ENCODE measurements at regions not wholly inside any gene's neighbourhood (a gene's known extent, or its start where the extent isn't known, plus 50 kb on each side); places are given as distances from the start of the nearest gene placed in this dataset.

DNA sequence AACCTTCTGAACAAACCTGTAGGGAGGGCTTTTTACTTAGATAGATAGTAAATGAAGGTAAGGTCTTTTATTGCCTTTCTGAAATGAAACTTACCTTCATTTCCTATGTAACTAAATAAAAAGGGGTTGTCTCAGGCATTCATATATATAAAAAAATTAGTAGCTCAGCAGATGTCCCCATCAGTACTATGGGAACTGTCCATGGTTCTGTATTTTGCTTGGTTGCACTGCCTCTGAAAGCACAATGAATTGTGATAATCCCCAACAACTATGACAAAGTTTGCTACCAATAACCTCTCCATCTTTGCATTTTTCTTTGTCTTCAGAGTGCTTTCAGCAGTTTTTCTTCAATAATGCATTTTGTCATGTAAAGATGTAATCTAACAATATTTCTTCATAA is 222.4 kb downstream of the SLIT2 start:
- H3K9ac ChIP-seq (ENCODE audit: low read depth, low read length) = no peak overlapping the region
- no peaks in the 10 kb centered on the region for H3K4me1 ChIP-seq (ENCODE audit: insufficient read depth, low read length)
- no peak overlapping the region for H2AFZ ChIP-seq (ENCODE audit: low read depth, low read length)
- DNase-seq (no peak), ATAC-seq (ENCODE audit: insufficient read depth, low read depth) (peak; percentile 44; the same call in 1 of the 3 replicates)
- no peaks in the 10 kb centered on the region for H4K20me1 ChIP-seq (ENCODE audit: insufficient read depth, low read length)
- TF ChIP-seq EZH2 (IDR thresholded peaks at IDR 0.05; ENCODE audit: borderline replicate concordance, low read depth, low read length, severe bottlenecking) = no peak
- TF ChIP-seq, protein P1, sequence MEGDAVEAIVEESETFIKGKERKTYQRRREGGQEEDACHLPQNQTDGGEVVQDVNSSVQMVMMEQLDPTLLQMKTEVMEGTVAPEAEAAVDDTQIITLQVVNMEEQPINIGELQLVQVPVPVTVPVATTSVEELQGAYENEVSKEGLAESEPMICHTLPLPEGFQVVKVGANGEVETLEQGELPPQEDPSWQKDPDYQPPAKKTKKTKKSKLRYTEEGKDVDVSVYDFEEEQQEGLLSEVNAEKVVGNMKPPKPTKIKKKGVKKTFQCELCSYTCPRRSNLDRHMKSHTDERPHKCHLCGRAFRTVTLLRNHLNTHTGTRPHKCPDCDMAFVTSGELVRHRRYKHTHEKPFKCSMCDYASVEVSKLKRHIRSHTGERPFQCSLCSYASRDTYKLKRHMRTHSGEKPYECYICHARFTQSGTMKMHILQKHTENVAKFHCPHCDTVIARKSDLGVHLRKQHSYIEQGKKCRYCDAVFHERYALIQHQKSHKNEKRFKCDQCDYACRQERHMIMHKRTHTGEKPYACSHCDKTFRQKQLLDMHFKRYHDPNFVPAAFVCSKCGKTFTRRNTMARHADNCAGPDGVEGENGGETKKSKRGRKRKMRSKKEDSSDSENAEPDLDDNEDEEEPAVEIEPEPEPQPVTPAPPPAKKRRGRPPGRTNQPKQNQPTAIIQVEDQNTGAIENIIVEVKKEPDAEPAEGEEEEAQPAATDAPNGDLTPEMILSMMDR (IDR thresholded peaks at IDR 0.05; ENCODE audit: borderline replicate concordance, extremely low read depth, low read length, poor library complexity, severe bottlenecking) = no peak
- no peaks in the 10 kb centered on the region for H3K79me2 ChIP-seq (ENCODE audit: insufficient read depth, low read length)
- H3K4me3 ChIP-seq (ENCODE audit: low read depth in 1 of 2, low read length in 2 of 2) = no peak overlapping the region
- no peaks in the 10 kb centered on the region for H3K27me3 ChIP-seq (ENCODE audit: insufficient read depth, low read length, poor library complexity)
- no peak overlapping the region for H3K4me2 ChIP-seq (ENCODE audit: insufficient read depth, low read length)
- H3K27ac ChIP-seq (ENCODE audit: low read length) = no peak overlapping the region
- no peaks in the 10 kb centered on the region for H3K9me3 ChIP-seq (ENCODE audit: insufficient read depth, low read length, severe bottlenecking)
- H3K36me3 ChIP-seq (ENCODE audit: insufficient read depth, low read length) = no peaks in the 10 kb centered on the region

DNA sequence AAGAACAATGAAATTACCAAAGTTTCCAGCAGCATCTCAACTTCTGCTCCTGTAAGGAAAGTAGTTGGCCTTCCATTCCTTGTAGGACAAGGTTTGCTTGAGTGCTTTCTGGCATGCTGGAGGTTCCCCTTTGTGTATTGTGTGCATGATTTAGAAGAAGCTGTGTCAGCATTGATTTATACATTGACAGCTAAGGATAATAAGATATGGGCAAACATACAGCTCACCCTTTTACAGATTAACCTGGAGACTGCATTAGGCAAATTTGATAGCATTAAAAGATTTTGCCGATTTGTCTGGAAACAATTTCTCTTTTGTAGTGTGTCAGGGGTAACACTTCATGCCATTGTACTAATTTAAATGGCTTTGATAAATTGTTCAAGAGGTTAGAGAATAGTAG is 221.8 kb upstream of the PACRGL start:
- H3K9ac ChIP-seq (ENCODE audit: low read depth, low read length) = no peak overlapping the region
- H3K79me2 ChIP-seq (ENCODE audit: insufficient read depth, low read length) = no peaks in the 10 kb centered on the region
- no peaks in the 10 kb centered on the region for H4K20me1 ChIP-seq (ENCODE audit: insufficient read depth, low read length)
- DNase-seq (no peak), ATAC-seq (ENCODE audit: insufficient read depth, low read depth) (no peak)
- no peak overlapping the region for H3K4me3 ChIP-seq (ENCODE audit: low read depth in 1 of 2, low read length in 2 of 2)
- no peaks in the 10 kb centered on the region for H3K36me3 ChIP-seq (ENCODE audit: insufficient read depth, low read length)
- H3K27me3 ChIP-seq (ENCODE audit: insufficient read depth, low read length, poor library complexity) = no peaks in the 10 kb centered on the region
- TF ChIP-seq, protein P1 (IDR thresholded peaks at IDR 0.05; ENCODE audit: borderline replicate concordance, extremely low read depth, low read length, poor library complexity, severe bottlenecking) = no peak
- no peak for TF ChIP-seq EZH2 (IDR thresholded peaks at IDR 0.05; ENCODE audit: borderline replicate concordance, low read depth, low read length, severe bottlenecking)
- no peak overlapping the region for H2AFZ ChIP-seq (ENCODE audit: low read depth, low read length)
- no peaks in the 10 kb centered on the region for H3K4me1 ChIP-seq (ENCODE audit: insufficient read depth, low read length)
- no peak overlapping the region for H3K4me2 ChIP-seq (ENCODE audit: insufficient read depth, low read length)
- H3K9me3 ChIP-seq (ENCODE audit: insufficient read depth, low read length, severe bottlenecking) = no peaks in the 10 kb centered on the region
- no peak overlapping the region for H3K27ac ChIP-seq (ENCODE audit: low read length)

DNA sequence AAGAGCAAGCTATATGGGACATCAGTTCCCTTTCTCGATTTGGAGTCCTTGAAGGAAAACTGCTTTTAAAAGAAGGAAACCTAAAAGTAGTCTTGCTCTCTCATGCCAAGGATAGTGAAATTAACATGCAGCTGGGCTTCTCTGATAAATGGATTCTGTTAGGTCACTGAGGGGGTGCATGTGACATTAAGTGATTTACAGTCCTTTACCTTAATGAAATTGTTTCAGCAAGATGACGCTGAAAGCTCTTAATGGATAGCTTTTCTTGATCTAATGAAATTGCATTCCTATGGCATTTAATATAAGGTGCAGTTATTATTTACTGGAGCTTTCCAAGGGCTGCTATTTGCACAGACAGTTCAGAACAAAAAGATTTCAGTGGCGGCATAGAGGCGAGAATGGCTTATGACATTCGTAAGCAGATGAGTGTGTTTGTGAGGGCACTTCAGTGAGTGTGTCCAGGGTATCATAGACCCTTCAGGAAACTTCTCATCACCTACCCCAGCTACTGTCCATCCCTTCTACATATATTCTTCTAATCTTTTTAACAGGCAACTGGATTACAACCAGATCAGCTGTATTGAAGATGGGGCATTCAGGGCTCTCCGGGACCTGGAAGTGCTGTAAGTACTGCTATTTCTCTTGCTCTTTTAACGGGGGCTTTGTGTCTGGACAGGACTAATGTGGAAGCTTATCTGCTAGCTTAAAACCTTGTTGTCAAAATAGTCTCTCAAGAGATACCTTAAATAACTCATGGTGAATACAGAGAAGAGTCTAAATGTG is 219.9 kb upstream of the PACRGL start:
- Histone ChIP-seq H3K4me1 (ENCODE audit: insufficient read depth, low read length) (no peaks in the 10 kb centered on the region), H3K4me3 (ENCODE audit: low read depth in 1 of 2, low read length in 2 of 2) (no peak overlapping the region), H2AFZ (ENCODE audit: low read depth, low read length) (no peak overlapping the region), H3K9ac (ENCODE audit: low read depth, low read length) (no peak overlapping the region), H3K27me3 (ENCODE audit: insufficient read depth, low read length, poor library complexity) (no peaks in the 10 kb centered on the region), H3K9me3 (ENCODE audit: insufficient read depth, low read length, severe bottlenecking) (no peaks in the 10 kb centered on the region), H3K27ac (ENCODE audit: low read length) (no peak overlapping the region), H3K4me2 (ENCODE audit: insufficient read depth, low read length) (no peak overlapping the region), H3K36me3 (ENCODE audit: insufficient read depth, low read length) (no peaks in the 10 kb centered on the region), H3K79me2 (ENCODE audit: insufficient read depth, low read length) (no peaks in the 10 kb centered on the region), H4K20me1 (ENCODE audit: insufficient read depth, low read length) (no peaks in the 10 kb centered on the region)
- no peak for DNase-seq
- ATAC-seq (ENCODE audit: insufficient read depth, low read depth) = no peak
- no peak for TF ChIP-seq EZH2 (IDR thresholded peaks at IDR 0.05; ENCODE audit: borderline replicate concordance, low read depth, low read length, severe bottlenecking)
- TF ChIP-seq, protein P1 (IDR thresholded peaks at IDR 0.05; ENCODE audit: borderline replicate concordance, extremely low read depth, low read length, poor library complexity, severe bottlenecking) = no peak

All from DND-41 (cell line).